GM23338 (cell line): ENCODE measurements at regions not wholly inside any gene's neighbourhood (a gene's known extent, or its start where the extent isn't known, plus 50 kb on each side); places are given as distances from the start of the nearest gene placed in this dataset.

Source experiments
- ATAC-seq: fragments of 200-7000 bp; cut with Tn5 transposase; 3 replicates; pipeline ENCODE4 v1.9.1; 2020
- DNase-seq: peaks from one replicate; pipeline ENCODE4 v3.0.0-alpha.2; 2015; ENCODE audit warnings: low spot score
- H2AFZ ChIP-seq: fragments of 200-600 bp; sonication (generic); 2 replicates; pipeline ENCODE4 v1.8.0; 2016; ENCODE audit warnings: antibody characterized with exemption, mild to moderate bottlenecking, moderate library complexity
- H3F3A ChIP-seq: fragments of 200-600 bp; sonication (generic); replicated peaks from 2 replicates; pipeline ENCODE4 v1.8.0; 2017; ENCODE audit warnings: antibody characterized with exemption, mixed run types, low read depth
- H3K27ac ChIP-seq: fragments of 200-600 bp; sonication (generic); 2 replicates; pipeline ENCODE4 v1.6.1; 2016; ENCODE audit warnings: low read depth
- H3K27me3 ChIP-seq: fragments of 200-600 bp; sonication (generic); 2 replicates; pipeline ENCODE4 v1.8.0; 2016; ENCODE audit warnings: mild to moderate bottlenecking, mixed run types, moderate library complexity; ENCODE audit not compliant: insufficient read depth
- H3K36me3 ChIP-seq: fragments of 200-600 bp; sonication (generic); 2 replicates; pipeline ENCODE4 v1.8.0; 2016; ENCODE audit warnings: mild to moderate bottlenecking; ENCODE audit not compliant: insufficient read depth
- H3K4me1 ChIP-seq: fragments of 200-600 bp; sonication (generic); 2 replicates; pipeline ENCODE4 v1.8.0; 2016; ENCODE audit warnings: mild to moderate bottlenecking, moderate library complexity; ENCODE audit not compliant: insufficient read depth
- H3K4me2 ChIP-seq: fragments of 200-600 bp; sonication (generic); 2 replicates; pipeline ENCODE4 v1.7.1; 2017; ENCODE audit warnings: mixed run types
- H3K4me3 ChIP-seq: fragments of 200-600 bp; sonication (generic); 2 replicates; pipeline ENCODE4 v1.6.1; 2016; ENCODE audit warnings: mixed run types
- H3K79me2 ChIP-seq: fragments of 200-600 bp; sonication (generic); replicated peaks from 2 replicates; pipeline ENCODE4 v1.8.0; 2017; ENCODE audit warnings: mild to moderate bottlenecking; ENCODE audit not compliant: insufficient read depth
- H3K9me2 ChIP-seq: fragments of 200-600 bp; sonication (generic); 2 replicates; pipeline ENCODE4 v1.8.0; 2017; ENCODE audit not compliant: insufficient read depth
- H4K20me1 ChIP-seq: fragments of 200-600 bp; sonication (generic); replicated peaks from 2 replicates; pipeline ENCODE4 v1.8.0; 2017; ENCODE audit warnings: mild to moderate bottlenecking; ENCODE audit not compliant: insufficient read depth
- H3K27ac Mint-ChIP-seq: 2 replicates; pipeline ENCODE4 v1.8.0; 2020; ENCODE audit warnings: inconsistent platforms, mild to moderate bottlenecking, moderate library complexity, mixed read lengths
- H3K27me3 Mint-ChIP-seq: 3 replicates; pipeline ENCODE4 v1.8.0; 2022; ENCODE audit warnings: low read depth, mild to moderate bottlenecking, moderate library complexity, mixed read lengths, inconsistent platforms; ENCODE audit not compliant: insufficient read depth, poor library complexity
- H3K36me3 Mint-ChIP-seq: 3 replicates; pipeline ENCODE4 v1.8.0; 2021; ENCODE audit warnings: low read depth, mild to moderate bottlenecking, inconsistent platforms, moderate library complexity, mixed read lengths
- H3K4me1 Mint-ChIP-seq: 3 replicates; pipeline ENCODE4 v1.8.0; 2020; ENCODE audit warnings: mild to moderate bottlenecking, inconsistent platforms, mixed read lengths
- H3K4me3 Mint-ChIP-seq: 3 replicates; pipeline ENCODE4 v1.8.0; 2021; ENCODE audit warnings: moderate library complexity, mild to moderate bottlenecking, inconsistent platforms, mixed read lengths
- H3K9me3 Mint-ChIP-seq: 3 replicates; pipeline ENCODE4 v1.8.0; 2020; ENCODE audit warnings: moderate library complexity, mild to moderate bottlenecking, inconsistent platforms, mixed read lengths
- CREB1 ChIP-seq: fragments of 250-450 bp; sonication (Bioruptor Pico); IDR thresholded peaks from 2 replicates; pipeline ENCODE4 v1.5.0; 2020; ENCODE audit warnings: low read depth, mild to moderate bottlenecking, moderate library complexity
- CTCF ChIP-seq, 2 experiments: fragments of 200-600 bp in 1 of 2; sonication (generic) in 1 of 2; conservative IDR thresholded peaks; 2 replicates each; pipeline versions ENCODE4 v1.5.1 to v1.6.1; 2016 to 2017; ENCODE audit warnings: antibody characterized with exemption in 2 of 2, low read depth in 2 of 2, mild to moderate bottlenecking in 2 of 2, moderate library complexity in 1 of 2
- ETS1 ChIP-seq: IDR thresholded peaks from 2 replicates; pipeline ENCODE4 v1.6.1; 2016; ENCODE audit warnings: antibody characterized with exemption
- EZH2phosphoT487 ChIP-seq: fragments of 200-600 bp; sonication (generic); IDR thresholded peaks from one replicate; pipeline ENCODE4 v1.8.1; 2018; ENCODE audit warnings: antibody characterized with exemption; ENCODE audit not compliant: unreplicated experiment
- NANOG ChIP-seq: IDR thresholded peaks from 2 replicates; pipeline ENCODE4 v1.6.1; 2016; ENCODE audit warnings: antibody characterized with exemption, borderline replicate concordance
- REST ChIP-seq: IDR thresholded peaks from one replicate; pipeline ENCODE4 v1.6.1; 2018; ENCODE audit warnings: antibody characterized with exemption; ENCODE audit not compliant: unreplicated experiment
- ZNF114 ChIP-seq: fragments of 250-450 bp; sonication (Bioruptor Pico); IDR thresholded peaks from 2 replicates; pipeline ENCODE4 v1.5.0; 2020; ENCODE audit warnings: mild to moderate bottlenecking, moderate library complexity
- ZNF331 ChIP-seq: fragments of 250-450 bp; sonication (Bioruptor Pico); IDR thresholded peaks from 2 replicates; pipeline ENCODE4 v1.5.0; 2020; ENCODE audit warnings: low read depth, mild to moderate bottlenecking, moderate library complexity
- ZNF462 ChIP-seq: fragments of 250-450 bp; sonication (Bioruptor Pico); IDR thresholded peaks from 2 replicates; pipeline ENCODE4 v1.5.0; 2020; ENCODE audit warnings: mild to moderate bottlenecking, moderate library complexity

GRCh38 chr7:81317741-81318140 lies 398.9 kb upstream of the SEMA3C start:
- Histone ChIP-seq H3K4me1 (no peaks in the 10 kb centered on the region), H3K27ac (no peak overlapping the region), H2AFZ (no peak overlapping the region), H3K27me3 (no peaks in the 10 kb centered on the region), H3F3A (no peaks in the 10 kb centered on the region), H4K20me1 (no peaks in the 10 kb centered on the region), H3K9me2 (no peaks in the 10 kb centered on the region), H3K79me2 (no peaks in the 10 kb centered on the region), H3K36me3 (no peaks in the 10 kb centered on the region), H3K4me2 (no peak overlapping the region), H3K4me3 (no peak overlapping the region)
- DNase-seq (no peak), ATAC-seq (no peak)
- Mint-ChIP-seq H3K27me3 (no peaks in the 10 kb centered on the region), H3K4me1 (peaks cover 3% of the 10 kb centered on the region; the same call in 2 of the 3 replicates), H3K4me3 (no peak overlapping the region), H3K9me3 (no peaks in the 10 kb centered on the region), H3K27ac (no peak overlapping the region), H3K36me3 (no peaks in the 10 kb centered on the region)
- TF ChIP-seq CTCF (conservative IDR thresholded peaks at IDR 0.05; ENCODE audit: low read depth in 2 of 2) (no peak), ETS1 (no peak), ZNF331 (no peak), EZH2phosphoT487 (no peak), NANOG (no peak), CREB1 (CRISPR knock-in tag) (no peak), ZNF462 (CRISPR knock-in tag) (no peak), ZNF114 (CRISPR knock-in tag) (no peak), REST (no peak)
